ENCODE measurements at regions not wholly inside any gene's neighbourhood (a gene's known extent, or its start where the extent isn't known, plus 50 kb on each side); places are given as distances from the start of the nearest gene placed in this dataset.

- TF ChIP-seq EZH2 (IDR thresholded peaks at IDR 0.05; ENCODE audit: low read length, missing control alignments), result no peak
- TF ChIP-seq, protein P1, sequence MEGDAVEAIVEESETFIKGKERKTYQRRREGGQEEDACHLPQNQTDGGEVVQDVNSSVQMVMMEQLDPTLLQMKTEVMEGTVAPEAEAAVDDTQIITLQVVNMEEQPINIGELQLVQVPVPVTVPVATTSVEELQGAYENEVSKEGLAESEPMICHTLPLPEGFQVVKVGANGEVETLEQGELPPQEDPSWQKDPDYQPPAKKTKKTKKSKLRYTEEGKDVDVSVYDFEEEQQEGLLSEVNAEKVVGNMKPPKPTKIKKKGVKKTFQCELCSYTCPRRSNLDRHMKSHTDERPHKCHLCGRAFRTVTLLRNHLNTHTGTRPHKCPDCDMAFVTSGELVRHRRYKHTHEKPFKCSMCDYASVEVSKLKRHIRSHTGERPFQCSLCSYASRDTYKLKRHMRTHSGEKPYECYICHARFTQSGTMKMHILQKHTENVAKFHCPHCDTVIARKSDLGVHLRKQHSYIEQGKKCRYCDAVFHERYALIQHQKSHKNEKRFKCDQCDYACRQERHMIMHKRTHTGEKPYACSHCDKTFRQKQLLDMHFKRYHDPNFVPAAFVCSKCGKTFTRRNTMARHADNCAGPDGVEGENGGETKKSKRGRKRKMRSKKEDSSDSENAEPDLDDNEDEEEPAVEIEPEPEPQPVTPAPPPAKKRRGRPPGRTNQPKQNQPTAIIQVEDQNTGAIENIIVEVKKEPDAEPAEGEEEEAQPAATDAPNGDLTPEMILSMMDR (conservative IDR thresholded peaks at IDR 0.05 in 1 of 2, IDR thresholded peaks at IDR 0.05 in 1 of 2; ENCODE audit: low read depth in 1 of 2, low read length in 2 of 2), result no peak
Measured at GRCh38 chr6:14571746-14572145, 454.2 kb downstream of the CD83 start.
